NCI-H128 (cell line): ENCODE measurements at regions not wholly inside any gene's neighbourhood (a gene's known extent, or its start where the extent isn't known, plus 50 kb on each side); places are given as distances from the start of the nearest gene placed in this dataset.

Source experiments
- DNase-seq: peaks from one replicate; lab custom pipeline; 2025; ENCODE audit not compliant: unreplicated experiment; lab: John Stamatoyannopoulos, UW

- no peak for DNase-seq
These were observed 1348.9 kb upstream of the FLRT2 start for GRCh38 chr14:84181072-84181471.

GRCh38 chr14:84195514-84195913 lies 1334.4 kb upstream of the FLRT2 start:
- no peak for DNase-seq

- DNase-seq, result no peak
These were observed 1332.2 kb upstream of the FLRT2 start for GRCh38 chr14:84197704-84198103.

GRCh38 chr14:84202486-84202885 lies 1327.5 kb upstream of the FLRT2 start:
- no peak for DNase-seq

GRCh38 chr14:84203896-84204295 lies 1326.0 kb upstream of the FLRT2 start:
- DNase-seq, result no peak

GRCh38 chr14:84208451-84208850 lies 1321.5 kb upstream of the FLRT2 start:
- no peak for DNase-seq

GRCh38 chr14:84209031-84209430 lies 1320.9 kb upstream of the FLRT2 start:
- DNase-seq, result no peak

- DNase-seq, result no peak
These were observed 1312.9 kb upstream of the FLRT2 start for GRCh38 chr14:84217066-84217465.

- DNase-seq, result no peak
These were observed 1304.7 kb upstream of the FLRT2 start for GRCh38 chr14:84225268-84225667.

- DNase-seq, result no peak
These were observed 1301.2 kb upstream of the FLRT2 start for GRCh38 chr14:84228702-84229101.

- DNase-seq, result no peak
These were observed 1295.7 kb upstream of the FLRT2 start for GRCh38 chr14:84234281-84234680.

GRCh38 chr14:84236290-84236689 lies 1293.7 kb upstream of the FLRT2 start:
- no peak for DNase-seq

GRCh38 chr14:84237881-84238280 lies 1292.1 kb upstream of the FLRT2 start:
- DNase-seq, result no peak

GRCh38 chr14:84247693-84248092 lies 1282.3 kb upstream of the FLRT2 start:
- DNase-seq, result no peak

- DNase-seq, result no peak
These were observed 1279.1 kb upstream of the FLRT2 start for GRCh38 chr14:84250893-84251292.

GRCh38 chr14:84251411-84252115 lies 1278.4 kb upstream of the FLRT2 start:
- DNase-seq, result no peak

GRCh38 chr14:84252706-84253105 lies 1277.2 kb upstream of the FLRT2 start:
- DNase-seq, result no peak

- DNase-seq, result no peak
These were observed 1276.6 kb upstream of the FLRT2 start for GRCh38 chr14:84253326-84253725.

GRCh38 chr14:84254290-84254689 lies 1275.7 kb upstream of the FLRT2 start:
- no peak for DNase-seq

- no peak for DNase-seq
These were observed 1267.0 kb upstream of the FLRT2 start for GRCh38 chr14:84262932-84263331.

GRCh38 chr14:84272290-84272721 lies 1257.6 kb upstream of the FLRT2 start:
- DNase-seq, result no peak

- DNase-seq, result no peak
These were observed 1256.8 kb upstream of the FLRT2 start for GRCh38 chr14:84273181-84273580.

GRCh38 chr14:84282618-84283017 lies 1247.3 kb upstream of the FLRT2 start:
- no peak for DNase-seq
